DND-41 (cell line): ENCODE measurements at regions not wholly inside any gene's neighbourhood (a gene's known extent, or its start where the extent isn't known, plus 50 kb on each side); places are given as distances from the start of the nearest gene placed in this dataset.

Source experiments
- ATAC-seq: fragments of 200-7000 bp; cut with Tn5 transposase; 3 replicates; pipeline ENCODE4 v1.9.1; 2021; ENCODE audit warnings: low read depth; ENCODE audit not compliant: insufficient read depth
- DNase-seq: peaks from one replicate; pipeline ENCODE4 v3.0.0-alpha.2; 2020
- H2AFZ ChIP-seq: 2 replicates; pipeline ENCODE4 v1.6.0; 2012; ENCODE audit warnings: low read depth, low read length
- H3K27ac ChIP-seq: 2 replicates; pipeline ENCODE4 v1.5.1; 2012; ENCODE audit warnings: low read length, inconsistent platforms
- H3K27me3 ChIP-seq: fragments of 200-600 bp; sonication (generic); 2 replicates; pipeline ENCODE4 v1.6.0; 2012; ENCODE audit warnings: low read length, mild to moderate bottlenecking, inconsistent platforms; ENCODE audit not compliant: insufficient read depth, poor library complexity
- H3K36me3 ChIP-seq: 2 replicates; pipeline ENCODE4 v1.5.1; 2012; ENCODE audit warnings: low read length, inconsistent platforms; ENCODE audit not compliant: insufficient read depth
- H3K4me1 ChIP-seq: 2 replicates; pipeline ENCODE4 v1.5.1; 2012; ENCODE audit warnings: mild to moderate bottlenecking, low read length; ENCODE audit not compliant: insufficient read depth
- H3K4me2 ChIP-seq: 2 replicates; pipeline ENCODE4 v1.6.0; 2012; ENCODE audit warnings: mild to moderate bottlenecking, moderate library complexity, low read length, inconsistent platforms; ENCODE audit not compliant: insufficient read depth
- H3K4me3 ChIP-seq, 2 experiments: fragments of 200-600 bp in 1 of 2; shearing (Covaris generic) in 1 of 2; 2 replicates each; pipeline ENCODE4 v1.5.1; 2012 to 2016; ENCODE audit warnings: inconsistent platforms in 2 of 2, low read length in 2 of 2, mild to moderate bottlenecking in 2 of 2, low read depth in 1 of 2, moderate library complexity in 1 of 2
- H3K79me2 ChIP-seq: 2 replicates; pipeline ENCODE4 v1.6.0; 2012; ENCODE audit warnings: low read length, inconsistent platforms; ENCODE audit not compliant: insufficient read depth
- H3K9ac ChIP-seq: 2 replicates; pipeline ENCODE4 v1.6.0; 2012; ENCODE audit warnings: low read depth, mild to moderate bottlenecking, inconsistent platforms, low read length, moderate library complexity
- H3K9me3 ChIP-seq: 2 replicates; pipeline ENCODE4 v1.5.1; 2012; ENCODE audit warnings: low read length, moderate library complexity, mild to moderate bottlenecking, inconsistent platforms; ENCODE audit not compliant: insufficient read depth, severe bottlenecking
- H4K20me1 ChIP-seq: 2 replicates; pipeline ENCODE4 v1.6.0; 2012; ENCODE audit warnings: low read length; ENCODE audit not compliant: insufficient read depth
- EZH2 ChIP-seq: IDR thresholded peaks from 3 replicates; pipeline ENCODE4 v1.6.1; 2012; ENCODE audit warnings: borderline replicate concordance, low read depth, mild to moderate bottlenecking, moderate library complexity, low read length, inconsistent platforms; ENCODE audit not compliant: severe bottlenecking
- TF ChIP-seq, protein P1 (sequence below): IDR thresholded peaks from 2 replicates; pipeline ENCODE4 v1.5.1; 2012; ENCODE audit warnings: borderline replicate concordance, low read length, moderate library complexity, mild to moderate bottlenecking; ENCODE audit not compliant: poor library complexity, severe bottlenecking; ENCODE audit errors: extremely low read depth

DNA sequence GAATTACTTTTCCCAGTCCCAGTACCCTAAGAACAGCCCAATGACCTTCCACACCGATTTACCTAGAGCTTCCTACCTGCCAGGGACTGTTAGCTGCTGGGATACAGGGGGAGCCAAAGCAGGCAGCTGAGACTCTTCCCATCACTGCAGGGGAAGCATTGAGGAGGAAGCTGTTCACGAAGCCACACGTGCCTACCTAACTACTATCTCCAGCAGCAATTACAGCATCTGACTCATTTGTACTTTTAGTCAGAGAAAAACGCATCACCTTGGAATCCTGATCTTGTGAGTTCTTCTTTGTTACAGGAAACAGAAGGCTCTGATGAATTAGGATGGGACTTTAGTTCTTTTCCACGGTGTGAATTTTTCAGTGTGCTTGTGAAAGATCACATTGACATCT is 113.7 kb upstream of the DHX40 start:
- no peaks in the 10 kb centered on the region for H3K36me3 ChIP-seq
- H4K20me1 ChIP-seq = no peaks in the 10 kb centered on the region
- DNase-seq (no peak), ATAC-seq (no peak)
- H3K9ac ChIP-seq = no peak overlapping the region
- H3K27me3 ChIP-seq = peaks cover 6% of the 10 kb centered on the region
- H3K9me3 ChIP-seq = no peaks in the 10 kb centered on the region
- H3K27ac ChIP-seq = no peak overlapping the region
- H2AFZ ChIP-seq = no peak overlapping the region
- no peaks in the 10 kb centered on the region for H3K4me1 ChIP-seq
- TF ChIP-seq, protein P1, sequence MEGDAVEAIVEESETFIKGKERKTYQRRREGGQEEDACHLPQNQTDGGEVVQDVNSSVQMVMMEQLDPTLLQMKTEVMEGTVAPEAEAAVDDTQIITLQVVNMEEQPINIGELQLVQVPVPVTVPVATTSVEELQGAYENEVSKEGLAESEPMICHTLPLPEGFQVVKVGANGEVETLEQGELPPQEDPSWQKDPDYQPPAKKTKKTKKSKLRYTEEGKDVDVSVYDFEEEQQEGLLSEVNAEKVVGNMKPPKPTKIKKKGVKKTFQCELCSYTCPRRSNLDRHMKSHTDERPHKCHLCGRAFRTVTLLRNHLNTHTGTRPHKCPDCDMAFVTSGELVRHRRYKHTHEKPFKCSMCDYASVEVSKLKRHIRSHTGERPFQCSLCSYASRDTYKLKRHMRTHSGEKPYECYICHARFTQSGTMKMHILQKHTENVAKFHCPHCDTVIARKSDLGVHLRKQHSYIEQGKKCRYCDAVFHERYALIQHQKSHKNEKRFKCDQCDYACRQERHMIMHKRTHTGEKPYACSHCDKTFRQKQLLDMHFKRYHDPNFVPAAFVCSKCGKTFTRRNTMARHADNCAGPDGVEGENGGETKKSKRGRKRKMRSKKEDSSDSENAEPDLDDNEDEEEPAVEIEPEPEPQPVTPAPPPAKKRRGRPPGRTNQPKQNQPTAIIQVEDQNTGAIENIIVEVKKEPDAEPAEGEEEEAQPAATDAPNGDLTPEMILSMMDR = no peak
- TF ChIP-seq EZH2 = no peak
- H3K4me2 ChIP-seq = no peak overlapping the region
- H3K4me3 ChIP-seq = no peak overlapping the region
- H3K79me2 ChIP-seq = no peaks in the 10 kb centered on the region

DNA sequence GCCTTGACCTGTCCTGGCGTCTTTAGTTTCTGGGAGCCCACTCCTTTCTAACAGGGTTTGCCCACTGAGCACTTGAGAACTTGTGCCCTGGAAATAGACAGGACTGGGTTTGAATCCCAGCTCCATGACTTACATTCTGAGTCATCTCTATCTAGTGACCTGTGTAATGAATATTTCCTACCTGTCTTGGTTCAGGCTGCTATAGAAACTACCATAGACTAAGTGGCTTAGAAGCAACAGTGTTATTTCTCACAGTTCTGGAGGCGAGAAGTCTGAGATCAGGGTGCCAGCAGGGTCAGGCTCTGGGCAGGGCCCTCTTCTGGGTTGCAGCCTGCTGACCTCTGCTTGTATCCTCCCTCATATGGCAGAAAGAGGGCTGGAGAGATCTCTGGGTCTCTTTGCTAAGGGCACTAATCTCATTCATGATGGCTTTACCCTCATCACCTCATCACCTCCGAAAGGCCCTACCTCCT is 110.7 kb upstream of the DHX40 start:
- no peak for DNase-seq
- Histone ChIP-seq H3K4me2 (no peak overlapping the region), H3K4me3 (no peak overlapping the region), H3K4me1 (no peaks in the 10 kb centered on the region), H3K27me3 (peaks cover 6% of the 10 kb centered on the region), H3K9me3 (no peaks in the 10 kb centered on the region), H3K79me2 (no peaks in the 10 kb centered on the region), H3K36me3 (no peaks in the 10 kb centered on the region), H2AFZ (no peak overlapping the region), H3K9ac (no peak overlapping the region), H4K20me1 (no peaks in the 10 kb centered on the region), H3K27ac (no peak overlapping the region)
- no peak for TF ChIP-seq EZH2
- TF ChIP-seq, protein P1 = no peak
- ATAC-seq = no peak

DNA sequence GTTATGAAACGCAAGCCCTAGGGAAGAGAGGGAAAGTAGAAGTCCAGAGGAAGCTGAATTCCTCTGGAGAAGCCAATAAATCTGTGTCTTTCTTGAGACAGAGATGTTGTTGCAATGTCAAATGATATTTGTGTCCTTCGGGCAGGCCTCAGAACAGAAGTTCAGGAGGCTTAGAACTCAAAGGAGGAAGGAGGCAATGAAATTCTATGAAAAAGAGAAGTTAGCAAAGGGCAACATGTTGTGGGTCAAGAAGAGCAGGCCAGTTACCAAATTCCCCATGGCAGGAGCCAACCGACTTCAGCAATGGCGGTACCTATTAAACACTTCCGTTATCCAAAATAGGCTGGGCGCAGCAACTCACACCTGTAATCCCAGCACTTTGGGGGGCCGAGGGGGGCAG is 109.0 kb upstream of the DHX40 start:
- ATAC-seq (no peak), DNase-seq (no peak)

More for the DNA sequence above, 109.0 kb upstream of the DHX40 start:
- H4K20me1 ChIP-seq = no peaks in the 10 kb centered on the region
- no peak overlapping the region for H3K4me3 ChIP-seq
- H3K36me3 ChIP-seq = no peaks in the 10 kb centered on the region
- peaks cover 3% of the 10 kb centered on the region for H3K27me3 ChIP-seq
- no peaks in the 10 kb centered on the region for H3K79me2 ChIP-seq
- no peak for TF ChIP-seq EZH2
- TF ChIP-seq, protein P1 = no peak
- no peak overlapping the region for H3K4me2 ChIP-seq
- H3K4me1 ChIP-seq = no peaks in the 10 kb centered on the region
- H2AFZ ChIP-seq = no peak overlapping the region
- H3K27ac ChIP-seq = no peak overlapping the region
- H3K9ac ChIP-seq = no peak overlapping the region
- no peaks in the 10 kb centered on the region for H3K9me3 ChIP-seq
